SK-N-SH (cell line): ENCODE measurements at regions not wholly inside any gene's neighbourhood (a gene's known extent, or its start where the extent isn't known, plus 50 kb on each side); places are given as distances from the start of the nearest gene placed in this dataset.

ENCODE experiments used
- CTCF ChIA-PET: fragments of 300-600, 350-600 bp; formaldehyde crosslinking; extraction: SDS; loops from one replicate; lab custom pipeline; 2021; lab: Yijun Ruan, JAX
- POLR2A ChIA-PET: fragments of 350-600 bp; sonication (Branson Sonifier 250); formaldehyde crosslinking; extraction: SDS; loops from one replicate; lab custom pipeline; 2020; ENCODE audit warnings: antibody characterized with exemption, inconsistent platforms; lab: Yijun Ruan, JAX
- DNase-seq: peaks from one replicate; pipeline ENCODE4 v3.0.0; 2012
- H2AFZ ChIP-seq: fragments of 200-600 bp; sonication (generic); 2 replicates; pipeline ENCODE4 v1.8.1; 2016; ENCODE audit warnings: antibody characterized with exemption, mild to moderate bottlenecking, low read depth
- H3F3A ChIP-seq: fragments of 200-600 bp; sonication (generic); replicated peaks from 2 replicates; pipeline ENCODE3; 2016; ENCODE audit warnings: antibody characterized with exemption, mild to moderate bottlenecking; ENCODE audit not compliant: insufficient read depth
- H3K27ac ChIP-seq, 2 experiments: fragments of 200-500 bp in 1 of 2; fragments of 200-600 bp in 1 of 2; sonication (Bioruptor generic) in 1 of 2; sonication (generic), shearing (Covaris generic) in 1 of 2; 2 replicates each; pipeline versions ENCODE4 v1.5.1 to v1.6.1; 2014 to 2016; ENCODE audit warnings: low read depth in 2 of 2, inconsistent platforms in 1 of 2, low read length in 1 of 2, mild to moderate bottlenecking in 1 of 2, mixed read lengths in 1 of 2
- H3K27me3 ChIP-seq: fragments of 200-600 bp; sonication (generic), shearing (Covaris generic); 2 replicates; pipeline ENCODE4 v1.6.1; 2016; ENCODE audit warnings: mixed run types; ENCODE audit not compliant: insufficient read depth
- H3K36me3 ChIP-seq, 2 experiments: fragments of 200-500 bp in 1 of 2; fragments of 200-600 bp in 1 of 2; sonication (Bioruptor generic) in 1 of 2; sonication (generic) in 1 of 2; replicated peaks in 1 of 2; 2 replicates each; pipeline versions ENCODE3 to v1.5.1; 2014 to 2016; ENCODE audit warnings: low read length in 1 of 2, mild to moderate bottlenecking in 1 of 2; ENCODE audit not compliant: insufficient read depth in 2 of 2, control insufficient read depth in 1 of 2
- H3K4me1 ChIP-seq, 2 experiments: fragments of 200-500 bp in 1 of 2; fragments of 200-600 bp in 1 of 2; sonication (Bioruptor generic) in 1 of 2; sonication (generic), shearing (Covaris generic) in 1 of 2; 2 replicates each; pipeline versions ENCODE4 v1.5.1 to v1.6.1; 2014 to 2016; ENCODE audit warnings: low read depth in 1 of 2, low read length in 1 of 2, mixed run types in 1 of 2; ENCODE audit not compliant: insufficient read depth in 2 of 2, control insufficient read depth in 1 of 2
- H3K4me2 ChIP-seq: fragments of 200-600 bp; sonication (generic), shearing (Covaris generic); 2 replicates; pipeline ENCODE4 v1.6.1; 2017; ENCODE audit warnings: mixed run types
- H3K4me3 ChIP-seq, 2 experiments: fragments of 200-500 bp in 1 of 2; fragments of 200-600 bp in 1 of 2; sonication (Bioruptor generic) in 1 of 2; sonication (generic), shearing (Covaris generic) in 1 of 2; 2 replicates each; pipeline versions ENCODE4 v1.5.1 to v1.8.1; 2014 to 2016; ENCODE audit warnings: low read depth in 2 of 2, inconsistent platforms in 1 of 2, low read length in 1 of 2, mild to moderate bottlenecking in 1 of 2, mixed read lengths in 1 of 2, moderate library complexity in 1 of 2
- H3K79me2 ChIP-seq: fragments of 200-600 bp; sonication (generic); 2 replicates; pipeline ENCODE4 v1.8.1; 2017; ENCODE audit warnings: mild to moderate bottlenecking; ENCODE audit not compliant: insufficient read depth
- H3K9ac ChIP-seq: fragments of 200-600 bp; sonication (generic); 2 replicates; pipeline ENCODE4 v1.6.1; 2017; ENCODE audit warnings: mixed run types
- H3K9me2 ChIP-seq: fragments of 200-600 bp; sonication (generic); 2 replicates; pipeline ENCODE4 v1.6.1; 2017; ENCODE audit warnings: mixed run types
- H3K9me3 ChIP-seq: fragments of 200-600 bp; sonication (generic); 2 replicates; pipeline ENCODE4 v1.6.1; 2017; ENCODE audit warnings: mixed run types, mild to moderate bottlenecking, moderate library complexity
- H4K20me1 ChIP-seq: fragments of 200-600 bp; sonication (generic); 2 replicates; pipeline ENCODE4 v1.6.1; 2017; ENCODE audit warnings: mild to moderate bottlenecking, mixed run types; ENCODE audit not compliant: insufficient read depth
- CHD2 ChIP-seq: fragments of 150-350 bp; IDR thresholded peaks from 2 replicates; pipeline ENCODE4 v1.6.1; 2018; ENCODE audit warnings: low read length; ENCODE audit not compliant: partially characterized antibody
- ELF1 ChIP-seq: IDR thresholded peaks from 2 replicates; pipeline ENCODE4 v1.4.0; 2012
- EZH2phosphoT487 ChIP-seq: fragments of 200-600 bp; sonication (generic); IDR thresholded peaks from 2 replicates; pipeline ENCODE4 v1.6.1; 2017; ENCODE audit warnings: low read depth, mixed run types, mild to moderate bottlenecking, antibody characterized with exemption, moderate library complexity, borderline replicate concordance
- FOSL2 ChIP-seq: IDR thresholded peaks from 2 replicates; pipeline ENCODE4 v1.4.0; 2012; ENCODE audit warnings: low read depth, mild to moderate bottlenecking, moderate library complexity, borderline replicate concordance
- FOXM1 ChIP-seq: IDR thresholded peaks from 2 replicates; pipeline ENCODE4 v1.4.0; 2012; ENCODE audit warnings: low read depth, mild to moderate bottlenecking
- GATA2 ChIP-seq: sonication (generic); formaldehyde crosslinking; IDR thresholded peaks from 2 replicates; pipeline ENCODE4 v1.5.0; 2020; ENCODE audit warnings: mild to moderate bottlenecking, missing genetic modification reagents
- NFIC ChIP-seq: IDR thresholded peaks from 2 replicates; pipeline ENCODE4 v1.4.0; 2012; ENCODE audit warnings: borderline replicate concordance
- NRF1 ChIP-seq: IDR thresholded peaks from 2 replicates; pipeline ENCODE4 v1.6.1; 2012; ENCODE audit warnings: low read depth, mild to moderate bottlenecking, low read length
- POLR2AphosphoS5 ChIP-seq: IDR thresholded peaks from 2 replicates; pipeline ENCODE4 v1.6.1; 2012; ENCODE audit warnings: low read depth, low read length
- RFX5 ChIP-seq: IDR thresholded peaks from 2 replicates; pipeline ENCODE4 v1.6.1; 2012; ENCODE audit warnings: mild to moderate bottlenecking, improper control_type of control experiment, low read length
- SIN3A ChIP-seq: IDR thresholded peaks from 2 replicates; pipeline ENCODE4 v1.6.1; 2012; ENCODE audit warnings: low read depth, mild to moderate bottlenecking, low read length, moderate library complexity, borderline replicate concordance
- SMC3 ChIP-seq: IDR thresholded peaks from 2 replicates; pipeline ENCODE4 v1.6.1; 2012; ENCODE audit warnings: low read depth, low read length, improper control_type of control experiment
- TAF1 ChIP-seq: IDR thresholded peaks from 2 replicates; pipeline ENCODE4 v1.6.1; 2012; ENCODE audit warnings: low read depth, mild to moderate bottlenecking, low read length, moderate library complexity, borderline replicate concordance
- TCF12 ChIP-seq: IDR thresholded peaks from 2 replicates; pipeline ENCODE4 v1.4.0; 2012
- TEAD4 ChIP-seq: IDR thresholded peaks from 2 replicates; pipeline ENCODE4 v1.4.0; 2012; ENCODE audit warnings: mild to moderate bottlenecking, borderline replicate concordance; ENCODE audit not compliant: insufficient read depth
- WGBS: methylation state at CpG from one replicate; pipeline ENCODE4 v1.1.6; 2017; ENCODE audit warnings: low lambda C conversion rate; 5-methylcytosine and 5-hydroxymethylcytosine counted together
- TF ChIP-seq, protein P1 (sequence below): IDR thresholded peaks from 2 replicates; pipeline ENCODE4 v1.4.0; 2012; ENCODE audit warnings: low read depth, borderline replicate concordance
- TF ChIP-seq, protein P2 (sequence below): IDR thresholded peaks from 2 replicates; pipeline ENCODE4; 2012
- TF ChIP-seq, protein P3 (sequence below): IDR thresholded peaks from 2 replicates; pipeline ENCODE4 v1.6.1; 2012; ENCODE audit warnings: mild to moderate bottlenecking, low read depth, low read length, moderate library complexity
- TF ChIP-seq, protein P4 (sequence below): fragments of 200-600 bp; sonication (generic); IDR thresholded peaks from 2 replicates; pipeline ENCODE4 v1.6.1; 2017; ENCODE audit warnings: antibody characterized with exemption, mild to moderate bottlenecking, moderate library complexity
- TF ChIP-seq, protein P5 (sequence below): IDR thresholded peaks from 2 replicates; pipeline ENCODE4 v1.4.0; 2012; ENCODE audit warnings: low read depth

DNA sequence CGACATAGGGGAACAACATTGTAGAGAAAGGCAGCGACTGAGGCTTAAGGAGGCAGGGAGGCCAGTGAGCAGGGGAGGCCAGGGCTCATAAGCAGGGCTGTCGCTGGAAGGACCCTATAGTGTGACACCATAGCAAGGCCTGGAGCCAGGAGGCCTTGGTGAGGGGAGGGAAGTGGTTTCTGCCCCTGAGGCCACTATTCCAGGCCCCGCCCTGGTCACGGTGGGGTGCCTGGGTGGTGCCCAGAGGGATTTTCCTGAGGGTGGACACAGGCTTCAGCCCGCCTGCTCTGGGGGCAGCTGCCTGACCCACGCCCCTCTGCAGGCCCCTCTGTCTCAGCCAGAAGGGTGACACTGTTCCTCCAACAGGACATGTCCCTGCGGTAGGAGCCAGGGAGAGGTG lies 147.8 kb upstream of the IQSEC1 start:
- Histone ChIP-seq H3K4me1 (0 out of 4 replicates have a peak, but pooled peaks cover 0 to 4% of the 10 kb centered on the region in 2 experiments), H3K9me3 (no peaks in the 10 kb centered on the region), H4K20me1 (no peaks in the 10 kb centered on the region), H3K4me2 (no peak overlapping the region), H3F3A (no peaks in the 10 kb centered on the region), H3K79me2 (no peaks in the 10 kb centered on the region), H3K36me3 (no peaks in the 10 kb centered on the region), H3K4me3 (no peak overlapping the region), H2AFZ (no peak overlapping the region), H3K9ac (no peak overlapping the region), H3K27ac (no peak overlapping the region), H3K9me2 (no peaks in the 10 kb centered on the region), H3K27me3 (no peaks in the 10 kb centered on the region)
- no peak for DNase-seq
- ChIA-PET POLR2A (no interaction called here), CTCF (interaction anchor here (0.9 to 1.6 kb wide), 3 partner anchors 13 to 129 kb away, joined by 3 read pairs; no protein-coding TSS in a partner anchor)
- no peak for TF ChIP-seq FOXM1
- no peak for TF ChIP-seq POLR2AphosphoS5
- no peak for TF ChIP-seq GATA2 (CRISPR knock-in tag)
- TF ChIP-seq, protein P1, sequence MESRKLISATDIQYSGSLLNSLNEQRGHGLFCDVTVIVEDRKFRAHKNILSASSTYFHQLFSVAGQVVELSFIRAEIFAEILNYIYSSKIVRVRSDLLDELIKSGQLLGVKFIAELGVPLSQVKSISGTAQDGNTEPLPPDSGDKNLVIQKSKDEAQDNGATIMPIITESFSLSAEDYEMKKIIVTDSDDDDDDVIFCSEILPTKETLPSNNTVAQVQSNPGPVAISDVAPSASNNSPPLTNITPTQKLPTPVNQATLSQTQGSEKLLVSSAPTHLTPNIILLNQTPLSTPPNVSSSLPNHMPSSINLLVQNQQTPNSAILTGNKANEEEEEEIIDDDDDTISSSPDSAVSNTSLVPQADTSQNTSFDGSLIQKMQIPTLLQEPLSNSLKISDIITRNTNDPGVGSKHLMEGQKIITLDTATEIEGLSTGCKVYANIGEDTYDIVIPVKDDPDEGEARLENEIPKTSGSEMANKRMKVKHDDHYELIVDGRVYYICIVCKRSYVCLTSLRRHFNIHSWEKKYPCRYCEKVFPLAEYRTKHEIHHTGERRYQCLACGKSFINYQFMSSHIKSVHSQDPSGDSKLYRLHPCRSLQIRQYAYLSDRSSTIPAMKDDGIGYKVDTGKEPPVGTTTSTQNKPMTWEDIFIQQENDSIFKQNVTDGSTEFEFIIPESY = no peak
- TF ChIP-seq FOSL2 = no peak
- TF ChIP-seq, protein P2, sequence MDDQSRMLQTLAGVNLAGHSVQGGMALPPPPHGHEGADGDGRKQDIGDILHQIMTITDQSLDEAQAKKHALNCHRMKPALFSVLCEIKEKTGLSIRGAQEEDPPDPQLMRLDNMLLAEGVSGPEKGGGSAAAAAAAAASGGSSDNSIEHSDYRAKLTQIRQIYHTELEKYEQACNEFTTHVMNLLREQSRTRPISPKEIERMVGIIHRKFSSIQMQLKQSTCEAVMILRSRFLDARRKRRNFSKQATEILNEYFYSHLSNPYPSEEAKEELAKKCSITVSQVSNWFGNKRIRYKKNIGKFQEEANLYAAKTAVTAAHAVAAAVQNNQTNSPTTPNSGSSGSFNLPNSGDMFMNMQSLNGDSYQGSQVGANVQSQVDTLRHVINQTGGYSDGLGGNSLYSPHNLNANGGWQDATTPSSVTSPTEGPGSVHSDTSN = no peak
- no peak for TF ChIP-seq NFIC
- TF ChIP-seq RFX5 = no peak
- no peak for TF ChIP-seq TCF12
- no peak for TF ChIP-seq SIN3A
- no peak for TF ChIP-seq SMC3
- TF ChIP-seq, protein P3, sequence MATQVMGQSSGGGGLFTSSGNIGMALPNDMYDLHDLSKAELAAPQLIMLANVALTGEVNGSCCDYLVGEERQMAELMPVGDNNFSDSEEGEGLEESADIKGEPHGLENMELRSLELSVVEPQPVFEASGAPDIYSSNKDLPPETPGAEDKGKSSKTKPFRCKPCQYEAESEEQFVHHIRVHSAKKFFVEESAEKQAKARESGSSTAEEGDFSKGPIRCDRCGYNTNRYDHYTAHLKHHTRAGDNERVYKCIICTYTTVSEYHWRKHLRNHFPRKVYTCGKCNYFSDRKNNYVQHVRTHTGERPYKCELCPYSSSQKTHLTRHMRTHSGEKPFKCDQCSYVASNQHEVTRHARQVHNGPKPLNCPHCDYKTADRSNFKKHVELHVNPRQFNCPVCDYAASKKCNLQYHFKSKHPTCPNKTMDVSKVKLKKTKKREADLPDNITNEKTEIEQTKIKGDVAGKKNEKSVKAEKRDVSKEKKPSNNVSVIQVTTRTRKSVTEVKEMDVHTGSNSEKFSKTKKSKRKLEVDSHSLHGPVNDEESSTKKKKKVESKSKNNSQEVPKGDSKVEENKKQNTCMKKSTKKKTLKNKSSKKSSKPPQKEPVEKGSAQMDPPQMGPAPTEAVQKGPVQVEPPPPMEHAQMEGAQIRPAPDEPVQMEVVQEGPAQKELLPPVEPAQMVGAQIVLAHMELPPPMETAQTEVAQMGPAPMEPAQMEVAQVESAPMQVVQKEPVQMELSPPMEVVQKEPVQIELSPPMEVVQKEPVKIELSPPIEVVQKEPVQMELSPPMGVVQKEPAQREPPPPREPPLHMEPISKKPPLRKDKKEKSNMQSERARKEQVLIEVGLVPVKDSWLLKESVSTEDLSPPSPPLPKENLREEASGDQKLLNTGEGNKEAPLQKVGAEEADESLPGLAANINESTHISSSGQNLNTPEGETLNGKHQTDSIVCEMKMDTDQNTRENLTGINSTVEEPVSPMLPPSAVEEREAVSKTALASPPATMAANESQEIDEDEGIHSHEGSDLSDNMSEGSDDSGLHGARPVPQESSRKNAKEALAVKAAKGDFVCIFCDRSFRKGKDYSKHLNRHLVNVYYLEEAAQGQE = no peak
- no peak for TF ChIP-seq NRF1
- TF ChIP-seq, protein P4, sequence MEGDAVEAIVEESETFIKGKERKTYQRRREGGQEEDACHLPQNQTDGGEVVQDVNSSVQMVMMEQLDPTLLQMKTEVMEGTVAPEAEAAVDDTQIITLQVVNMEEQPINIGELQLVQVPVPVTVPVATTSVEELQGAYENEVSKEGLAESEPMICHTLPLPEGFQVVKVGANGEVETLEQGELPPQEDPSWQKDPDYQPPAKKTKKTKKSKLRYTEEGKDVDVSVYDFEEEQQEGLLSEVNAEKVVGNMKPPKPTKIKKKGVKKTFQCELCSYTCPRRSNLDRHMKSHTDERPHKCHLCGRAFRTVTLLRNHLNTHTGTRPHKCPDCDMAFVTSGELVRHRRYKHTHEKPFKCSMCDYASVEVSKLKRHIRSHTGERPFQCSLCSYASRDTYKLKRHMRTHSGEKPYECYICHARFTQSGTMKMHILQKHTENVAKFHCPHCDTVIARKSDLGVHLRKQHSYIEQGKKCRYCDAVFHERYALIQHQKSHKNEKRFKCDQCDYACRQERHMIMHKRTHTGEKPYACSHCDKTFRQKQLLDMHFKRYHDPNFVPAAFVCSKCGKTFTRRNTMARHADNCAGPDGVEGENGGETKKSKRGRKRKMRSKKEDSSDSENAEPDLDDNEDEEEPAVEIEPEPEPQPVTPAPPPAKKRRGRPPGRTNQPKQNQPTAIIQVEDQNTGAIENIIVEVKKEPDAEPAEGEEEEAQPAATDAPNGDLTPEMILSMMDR = no peak
- TF ChIP-seq TEAD4 = no peak
- TF ChIP-seq ELF1 = no peak
- no peak for TF ChIP-seq EZH2phosphoT487
- no peak for TF ChIP-seq TAF1
- TF ChIP-seq, protein P5, sequence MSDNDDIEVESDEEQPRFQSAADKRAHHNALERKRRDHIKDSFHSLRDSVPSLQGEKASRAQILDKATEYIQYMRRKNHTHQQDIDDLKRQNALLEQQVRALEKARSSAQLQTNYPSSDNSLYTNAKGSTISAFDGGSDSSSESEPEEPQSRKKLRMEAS = no peak
- TF ChIP-seq CHD2 = no peak
- 63% methylated on average over 3 of the region's 8 CpGs for WGBS
